ENCODE measurements at regions not wholly inside any gene's neighbourhood (a gene's known extent, or its start where the extent isn't known, plus 50 kb on each side); places are given as distances from the start of the nearest gene placed in this dataset.

GRCh38 chr3:181764544-181764943, 52.8 kb downstream of the SOX2 start:
- DNase-seq, result no peak

DNA sequence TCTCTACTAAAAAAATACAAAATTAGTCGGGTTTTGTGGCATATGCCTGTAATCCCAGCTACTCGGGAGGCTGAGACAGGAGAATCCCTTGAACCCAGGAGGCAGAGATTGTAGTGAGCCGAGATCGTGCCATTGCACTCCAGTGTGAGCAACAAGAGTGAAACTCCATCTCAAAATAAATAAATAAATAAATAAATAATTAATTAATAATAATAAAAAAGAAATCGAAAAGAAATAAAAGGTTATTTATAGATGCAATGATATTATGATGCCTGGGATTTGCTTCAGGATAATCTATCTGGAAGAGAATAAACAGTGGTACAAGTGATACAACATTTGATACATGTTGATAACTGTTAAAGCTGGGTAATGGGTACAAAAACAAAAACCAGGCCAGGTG, 58.6 kb downstream of the SOX2 start:
- no peak for DNase-seq

DNA sequence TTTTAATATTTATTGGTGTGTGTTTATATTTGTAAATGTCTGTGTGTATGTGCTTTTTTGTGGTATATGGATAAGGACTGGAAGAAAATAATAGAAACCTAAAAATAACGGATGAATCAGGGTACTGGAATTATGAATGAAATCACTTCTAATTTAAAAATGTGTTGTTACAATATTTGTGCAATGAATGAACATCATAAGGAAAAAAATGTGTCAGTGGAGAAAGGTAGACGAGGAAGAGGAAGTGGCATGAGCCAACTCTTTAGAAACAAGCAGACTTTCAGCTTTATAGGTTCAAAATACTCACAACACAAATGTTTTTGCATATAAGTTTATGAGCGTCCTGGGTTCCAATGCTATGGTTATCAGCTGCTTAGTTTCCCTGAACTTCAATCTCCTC, 59.4 kb downstream of the SOX2 start:
- DNase-seq, result no peak

DNA sequence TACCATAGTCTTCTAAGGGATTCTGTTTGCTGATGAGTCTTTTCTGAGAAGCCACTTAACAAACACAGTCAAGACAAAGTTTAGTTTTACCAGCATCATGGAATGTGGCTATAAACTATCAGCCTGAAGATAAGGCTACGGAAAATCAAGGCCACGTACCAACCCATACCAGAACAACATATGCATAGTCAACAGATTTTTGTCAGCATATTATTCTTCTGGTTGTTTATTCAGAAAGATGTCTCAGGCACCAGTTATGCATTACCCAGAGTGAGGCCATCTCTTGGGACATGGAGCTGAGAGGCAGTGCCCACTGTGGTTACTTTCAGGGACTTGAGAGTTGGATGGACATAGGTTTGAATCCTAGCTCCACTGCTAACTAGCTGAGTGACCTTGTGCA, 60.4 kb downstream of the SOX2 start:
- DNase-seq, result no peak

DNA sequence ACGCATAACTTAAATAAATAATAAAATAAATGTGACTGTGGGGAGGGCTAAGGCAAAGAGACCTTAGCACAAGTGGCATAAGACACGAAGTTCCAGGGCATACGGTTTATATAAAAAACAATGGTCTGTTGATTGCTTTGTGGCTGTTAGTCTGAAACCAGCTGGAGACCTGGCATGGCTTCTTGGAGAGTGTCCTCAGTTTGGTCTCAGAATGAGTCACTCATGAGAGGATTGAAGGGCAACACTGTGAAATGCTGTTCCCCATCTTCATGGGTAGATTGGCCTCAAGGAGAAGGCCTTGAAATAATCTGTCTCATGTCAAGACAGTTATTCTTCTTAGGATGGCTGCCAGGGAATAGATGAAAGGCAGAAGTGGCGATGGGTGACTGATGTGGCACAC, 62.2 kb downstream of the SOX2 start:
- no peak for DNase-seq

GRCh38 chr3:181782306-181782954, 70.7 kb downstream of the SOX2 start:
- no peak for DNase-seq

DNA sequence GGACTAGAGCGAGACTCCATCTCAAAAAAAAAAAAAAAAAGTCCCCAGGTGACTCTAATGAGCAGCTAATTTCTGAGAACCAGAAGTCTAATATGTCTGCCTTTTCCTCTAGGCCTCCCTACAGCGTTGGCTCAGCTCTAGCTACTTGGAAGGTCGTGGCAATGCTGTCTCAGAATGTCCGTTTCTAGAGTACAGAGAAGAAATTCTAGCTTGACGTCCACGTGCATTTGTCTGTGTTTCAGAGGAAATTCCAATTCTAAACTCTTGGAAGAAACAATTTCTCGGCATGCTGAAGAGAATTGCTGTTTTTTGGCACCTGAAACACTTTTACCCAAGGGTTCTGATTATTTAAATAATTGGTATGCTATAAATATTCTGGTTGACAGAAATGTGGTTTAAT, 78.8 kb downstream of the SOX2 start:
- DNase-seq, result no peak

GRCh38 chr3:181791056-181791955, 79.6 kb downstream of the SOX2 start:
- no peak for DNase-seq

DNA sequence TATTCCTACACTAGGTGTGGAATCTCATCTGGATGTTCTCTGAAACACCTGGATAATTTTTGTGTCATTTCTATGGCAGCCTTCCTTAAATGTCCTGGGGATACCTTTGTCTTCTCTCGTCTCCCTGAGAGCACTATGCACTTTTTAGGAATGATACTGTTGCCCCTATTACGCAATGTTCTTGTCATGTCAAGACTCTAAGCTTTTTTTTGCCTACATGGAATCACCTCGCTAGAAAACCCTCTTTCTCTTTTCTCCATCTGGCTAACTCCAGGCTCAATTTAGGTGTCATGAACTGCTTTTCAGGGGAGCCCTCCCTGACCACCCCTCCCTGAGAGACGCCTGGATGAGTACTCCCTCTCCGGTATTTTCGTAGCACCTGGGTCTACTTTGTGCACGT, 81.3 kb downstream of the SOX2 start:
- DNase-seq, result no peak

DNA sequence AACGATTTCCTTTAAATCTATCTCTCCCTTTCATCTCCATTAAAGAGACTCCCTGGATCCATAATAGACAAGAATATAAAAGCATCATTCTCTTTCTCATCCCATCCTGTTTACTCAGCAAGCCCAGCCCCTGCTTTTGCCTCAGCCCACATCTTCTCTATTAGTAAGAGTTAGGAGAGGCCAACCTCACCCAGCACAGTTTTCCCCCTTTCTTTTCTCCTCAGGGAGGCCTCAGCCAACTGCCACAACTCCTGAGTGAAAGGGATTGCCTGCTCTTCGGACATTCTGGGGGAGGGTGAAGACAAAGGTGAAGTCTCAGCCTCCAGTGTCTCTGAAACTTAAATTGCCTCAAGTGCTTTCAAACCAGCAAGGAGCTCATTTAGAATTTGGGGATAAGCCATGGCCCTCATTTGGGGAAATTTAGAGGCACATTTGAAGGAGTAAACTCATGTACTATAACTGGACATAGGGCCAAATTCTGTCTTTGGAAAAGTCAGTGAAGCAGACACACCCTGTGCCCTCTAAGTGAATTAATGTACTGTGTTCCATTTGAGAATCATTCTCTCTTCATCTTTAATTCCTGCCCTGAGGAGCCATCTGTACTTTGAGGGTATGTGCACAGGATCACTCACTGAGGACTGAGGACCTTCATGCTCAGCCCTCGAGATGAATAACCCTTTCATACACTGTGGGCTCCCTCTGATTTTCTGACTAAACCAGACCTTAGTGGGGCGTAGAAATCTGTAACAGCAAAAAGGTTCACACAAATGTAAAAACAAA, 82.5 kb downstream of the SOX2 start:
- no peak for DNase-seq

GRCh38 chr3:181796641-181797040, 84.9 kb downstream of the SOX2 start:
- DNase-seq, result no peak

DNA sequence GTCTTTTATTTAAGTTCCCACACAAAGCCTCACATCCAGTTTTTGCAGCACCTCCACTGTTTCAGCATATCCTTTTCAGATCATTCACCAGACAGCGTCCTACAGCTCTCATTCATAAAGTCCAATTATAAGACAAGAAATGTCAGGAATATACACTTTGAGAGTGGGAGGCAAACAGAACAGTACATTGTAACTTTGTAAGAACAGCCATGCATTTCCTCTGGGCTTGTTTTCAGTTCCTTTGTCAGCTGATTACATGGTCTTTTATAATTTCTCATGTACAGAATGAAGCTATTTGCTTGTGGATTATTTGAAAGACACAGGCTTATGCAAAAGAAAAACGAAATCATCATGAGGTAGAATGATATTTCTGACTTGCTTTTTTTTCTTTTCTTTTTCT, 85.7 kb downstream of the SOX2 start:
- no peak for DNase-seq

DNA sequence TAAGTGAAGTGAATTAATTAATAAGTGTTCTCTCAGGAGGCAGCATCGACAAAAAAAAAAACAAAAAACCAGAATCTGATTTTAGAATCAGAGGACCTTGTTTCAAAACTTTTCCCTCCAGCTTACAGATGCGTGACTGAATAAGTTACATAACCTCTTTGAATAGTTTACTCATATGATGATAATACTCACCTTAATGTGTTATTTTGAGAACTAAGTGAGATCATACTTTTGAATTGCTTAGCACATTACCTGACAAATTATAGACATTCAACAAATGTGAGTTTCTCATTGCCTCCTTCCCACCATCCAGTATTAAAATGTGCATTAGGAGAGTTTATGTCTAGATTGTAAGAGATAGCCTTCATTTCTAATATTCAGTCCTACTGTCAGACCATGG, 94.0 kb downstream of the SOX2 start:
- DNase-seq, result no peak

GRCh38 chr3:181808053-181808452, 96.3 kb downstream of the SOX2 start:
- no peak for DNase-seq

- no peak for DNase-seq
These were observed 112.0 kb downstream of the SOX2 start for GRCh38 chr3:181823716-181824115.

- DNase-seq, result no peak
These were observed 113.2 kb downstream of the SOX2 start for GRCh38 chr3:181824961-181825360.

GRCh38 chr3:181839039-181839915, 127.6 kb downstream of the SOX2 start:
- no peak for DNase-seq

GRCh38 chr3:181839916-181840297, 128.2 kb downstream of the SOX2 start:
- DNase-seq, result no peak

DNA sequence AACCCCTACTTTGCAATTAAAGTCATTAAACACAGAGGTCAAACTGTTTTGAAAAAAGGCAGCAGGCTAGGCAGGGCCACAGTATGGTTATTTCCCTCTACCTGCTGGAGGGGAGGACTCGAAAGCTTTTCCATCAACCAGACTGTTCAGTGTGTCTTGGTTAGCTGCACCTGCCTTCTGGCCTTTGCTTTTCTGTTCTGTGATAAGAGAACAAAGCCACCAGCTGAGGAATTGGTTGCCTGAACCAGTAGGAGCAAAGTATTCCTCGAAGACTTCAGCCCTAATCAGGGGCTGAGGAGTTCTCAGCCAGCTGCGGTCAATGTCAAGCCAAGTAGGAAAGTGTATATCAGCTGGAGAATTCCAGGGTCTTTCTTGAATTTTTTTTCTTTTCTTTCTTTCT, 132.5 kb downstream of the SOX2 start:
- no peak for DNase-seq

DNA sequence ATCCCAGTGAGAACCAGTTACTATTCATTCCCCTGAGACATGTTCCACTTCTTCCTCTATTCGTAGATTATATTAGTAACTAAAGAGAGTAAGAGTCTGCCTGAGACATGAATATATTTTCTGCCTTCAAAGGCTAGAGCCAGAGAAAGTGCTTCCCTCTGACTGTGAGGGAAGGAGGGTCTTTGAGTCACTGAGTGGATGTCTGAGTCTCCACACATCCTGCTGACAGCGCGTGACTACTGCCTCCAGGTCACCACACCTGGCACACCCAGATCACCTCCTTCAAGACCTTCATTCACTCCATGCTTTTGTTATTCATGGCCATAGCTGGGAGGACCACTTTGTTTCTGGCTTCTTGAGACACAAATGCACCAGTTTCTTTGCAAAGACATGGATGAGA, 135.6 kb downstream of the SOX2 start:
- DNase-seq, result no peak

DNA sequence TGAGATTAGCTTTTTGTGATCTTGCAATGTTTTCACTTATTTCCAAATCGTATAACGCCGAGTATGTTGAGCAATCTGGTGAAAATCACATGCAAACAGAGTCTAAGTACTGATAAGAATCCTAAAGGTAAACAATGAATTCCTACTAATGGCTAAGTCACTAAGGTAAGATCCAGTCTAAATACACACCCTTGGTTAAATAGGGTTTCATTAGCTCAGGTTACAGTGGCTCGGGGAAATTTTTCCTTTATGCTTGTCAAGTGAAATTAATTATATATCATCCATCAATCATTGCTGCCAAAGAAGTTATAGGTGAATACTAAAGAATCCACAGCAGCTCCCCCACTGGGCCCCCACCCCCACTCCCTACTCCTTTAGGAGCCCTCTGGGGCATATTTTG, 139.3 kb downstream of the SOX2 start:
- no peak for DNase-seq

DNA sequence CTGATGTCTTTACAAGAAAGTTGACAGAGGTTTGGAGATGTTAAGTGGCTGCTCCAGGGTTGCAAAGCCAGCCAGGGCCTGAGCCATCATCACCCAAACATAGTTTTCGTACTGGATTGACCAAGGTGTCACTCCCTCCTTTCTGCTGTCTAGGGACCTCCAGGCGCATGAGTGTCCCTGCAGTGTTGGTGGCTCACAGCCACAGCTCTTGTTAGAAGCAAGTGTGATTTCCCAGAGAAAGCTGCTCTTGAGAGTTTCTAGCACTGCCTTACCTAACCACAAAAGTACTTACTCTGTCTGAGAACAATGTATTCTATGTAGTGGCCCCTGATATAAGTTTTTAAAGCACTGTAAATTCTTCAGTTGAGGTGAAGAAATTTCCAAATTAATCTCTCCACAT, 144.1 kb downstream of the SOX2 start:
- DNase-seq, result no peak

GRCh38 chr3:181859518-181859917, 147.8 kb downstream of the SOX2 start:
- no peak for DNase-seq

All from NCI-H1694 treated with DMSO at 0.1 percent for 48 hours (cell line).